NCI-H1105 treated with DMSO at 0.1 percent for 48 hours (cell line): ENCODE measurements at regions not wholly inside any gene's neighbourhood (a gene's known extent, or its start where the extent isn't known, plus 50 kb on each side); places are given as distances from the start of the nearest gene placed in this dataset.
A peak's percentile ranks its signal among the peaks of the same experiment; 100 is the strongest.
"Not testable (repeated sequence)": the region's sequence is repeated elsewhere in the genome, so short reads cannot be mapped to it uniquely, and the experiment has no call there.

Experiments
- DNase-seq: peaks from one replicate; lab custom pipeline; 2025; lab: John Stamatoyannopoulos, UW

DNA sequence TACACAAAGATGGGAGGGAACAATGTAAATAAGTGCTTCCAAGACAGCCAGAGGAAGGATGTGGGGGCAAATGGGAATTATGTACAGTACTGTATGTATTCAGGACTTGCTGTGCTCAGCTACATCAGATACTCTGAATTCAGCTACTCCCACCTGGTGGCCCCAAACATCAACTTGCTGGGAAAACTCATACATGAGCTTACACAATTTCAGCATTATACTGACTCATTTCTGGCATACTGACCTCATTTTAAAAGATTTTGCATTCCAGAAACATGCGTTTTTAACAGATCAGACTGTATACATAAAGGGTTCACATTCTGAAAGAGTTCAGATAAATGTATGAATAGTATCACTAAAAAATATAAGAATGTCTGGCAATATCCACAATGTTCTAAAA, 59.7 kb downstream of the GPX5 start:
- peak; percentile 2 for DNase-seq

DNA sequence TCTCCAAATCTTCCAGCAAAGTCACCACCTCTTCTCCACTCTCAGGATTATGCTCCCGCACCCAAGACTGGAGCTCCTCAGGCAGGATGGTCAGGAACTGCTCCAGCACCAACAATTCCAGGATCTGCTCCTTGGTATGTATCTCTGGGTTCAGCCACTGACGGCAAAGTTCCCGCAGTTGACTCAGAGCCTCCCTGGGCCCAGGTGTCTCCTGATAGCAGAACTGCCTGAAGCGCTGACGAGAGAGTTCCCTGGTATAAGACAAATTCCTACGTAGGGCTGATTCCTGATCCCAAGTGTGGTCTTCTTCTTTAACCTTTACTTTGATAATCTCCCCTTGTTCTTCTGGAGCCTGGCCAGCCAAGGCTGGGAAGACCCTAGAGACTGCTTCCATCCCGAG, 60.6 kb downstream of the GPX5 start:
- no peak for DNase-seq

DNA sequence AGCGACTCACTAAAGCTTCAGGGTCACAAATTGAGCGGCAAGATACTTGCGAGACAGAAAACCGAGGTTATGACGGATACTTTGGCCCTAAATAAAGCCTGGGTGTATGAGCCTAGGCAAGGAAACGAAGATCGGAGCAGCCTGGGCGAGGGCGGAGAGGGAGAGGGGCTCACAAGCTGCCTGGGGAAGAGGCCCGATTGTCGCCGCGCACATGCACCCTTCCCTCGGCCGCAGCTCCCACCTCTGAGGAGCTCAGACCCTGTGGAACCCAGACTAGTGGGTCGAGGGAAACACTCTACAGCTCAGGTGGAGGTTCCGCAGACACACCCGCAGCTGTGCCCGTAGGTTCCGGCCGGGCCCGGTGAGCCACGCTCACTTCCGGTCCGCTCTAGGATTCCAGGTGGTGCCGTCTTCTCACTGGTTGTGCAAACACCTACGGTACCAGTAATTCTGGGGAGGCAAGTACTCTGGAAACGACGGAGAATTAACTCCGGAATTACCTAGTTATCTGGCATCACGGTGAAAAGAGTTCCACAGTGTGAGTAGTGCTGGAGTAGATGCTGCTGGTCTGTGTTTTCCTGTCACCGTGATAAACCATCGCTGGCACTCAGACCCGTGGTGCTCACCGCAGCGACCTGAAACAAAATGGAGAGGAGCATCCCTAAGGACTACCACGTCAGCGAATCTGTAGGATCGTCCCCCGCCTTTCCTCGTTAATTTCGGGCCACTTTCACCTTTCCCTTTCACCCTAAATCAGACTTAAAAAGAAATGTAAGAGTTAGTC, 61.5 kb downstream of the GPX5 start:
- peak; percentile 94 for DNase-seq

DNA sequence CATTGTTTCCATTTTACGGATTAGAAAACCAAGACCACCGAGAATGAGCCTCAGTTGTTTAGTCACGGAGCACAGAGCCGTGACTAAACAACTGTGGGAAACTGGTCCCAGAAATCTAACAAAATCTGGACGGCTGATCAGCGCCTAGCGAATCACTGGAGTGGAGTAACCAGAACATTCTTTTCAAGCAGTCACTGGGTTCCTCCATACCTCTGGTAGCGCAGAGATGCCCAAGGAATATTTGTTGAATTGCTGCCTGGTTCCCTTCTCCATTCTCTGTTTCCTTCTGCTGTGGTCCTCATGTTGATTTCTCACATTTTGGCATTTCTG, 62.0 kb downstream of the GPX5 start:
- DNase-seq, result no peak

DNA sequence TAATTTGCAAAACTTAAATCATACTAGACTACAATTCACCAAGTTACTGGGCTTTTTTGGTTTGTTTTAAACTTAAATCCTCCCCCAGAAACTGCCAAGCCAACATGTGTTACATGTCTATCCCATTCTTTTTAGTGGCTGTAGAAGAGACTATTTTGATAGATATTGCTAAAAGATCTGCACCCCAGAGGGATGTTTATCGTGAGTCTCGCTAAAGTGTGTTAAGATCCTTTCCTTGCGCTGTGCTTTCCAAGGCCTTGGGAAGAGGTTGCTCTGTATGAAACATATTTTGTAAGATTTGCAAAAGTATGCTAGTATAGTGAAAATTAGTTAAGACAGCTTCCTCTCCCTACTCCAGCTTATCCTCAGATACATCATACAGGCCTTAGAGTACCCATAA, 63.0 kb downstream of the GPX5 start:
- DNase-seq, result no peak

DNA sequence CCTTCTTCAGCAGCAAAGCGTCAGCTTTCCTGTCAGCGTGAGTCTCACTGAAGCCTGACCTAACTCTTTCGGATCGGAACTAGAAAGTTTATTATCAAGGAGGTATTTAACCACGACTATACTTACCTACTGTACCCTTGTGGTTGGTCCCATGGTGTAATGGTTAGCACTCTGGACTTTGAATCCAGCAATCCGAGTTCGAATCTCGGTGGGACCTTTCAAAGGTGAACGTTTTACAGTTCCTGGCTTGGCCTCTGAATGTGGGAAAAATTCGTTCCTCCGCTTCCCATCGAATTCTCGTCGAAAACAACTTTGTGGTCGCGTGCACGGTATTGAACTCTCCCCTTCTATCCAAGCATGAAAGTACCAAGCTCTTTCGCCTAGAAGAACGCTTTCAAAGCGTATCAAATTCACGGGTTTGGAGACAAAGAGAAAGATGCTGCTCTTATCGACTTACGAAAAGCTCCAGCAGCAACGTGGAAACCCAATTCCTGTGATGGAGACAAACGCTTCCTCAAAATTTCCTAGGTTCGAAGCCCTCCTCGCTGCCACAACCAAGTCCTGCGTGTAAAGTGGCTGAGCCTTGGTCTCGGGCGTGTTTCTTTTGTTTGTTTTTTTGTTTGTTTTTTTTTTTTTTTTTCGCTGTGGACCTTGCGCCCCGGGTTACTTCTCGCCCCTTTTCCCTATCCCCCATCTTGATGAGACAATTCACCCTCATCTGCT, 63.7 kb downstream of the GPX5 start:
- peak; percentile 94 for DNase-seq

DNA sequence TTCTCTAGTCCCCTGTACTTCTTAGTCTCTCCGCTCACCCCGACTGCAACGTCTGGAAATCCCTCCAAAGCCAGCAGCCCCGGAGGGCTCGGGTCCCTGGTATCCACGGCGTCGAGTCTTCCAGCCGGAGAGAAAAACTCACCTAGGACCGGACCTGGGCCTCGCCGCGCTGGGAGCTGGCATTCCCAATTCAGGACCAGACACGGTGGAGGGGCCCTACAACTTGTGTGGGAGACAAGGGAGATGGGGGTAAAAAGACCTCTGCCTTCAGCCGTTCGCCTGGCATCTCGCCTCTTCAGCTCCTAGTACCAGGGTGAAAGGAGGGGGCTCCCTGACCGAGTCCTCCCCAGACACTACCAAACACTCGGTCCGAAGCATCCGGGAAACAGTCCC, 64.3 kb downstream of the GPX5 start:
- no peak for DNase-seq

DNA sequence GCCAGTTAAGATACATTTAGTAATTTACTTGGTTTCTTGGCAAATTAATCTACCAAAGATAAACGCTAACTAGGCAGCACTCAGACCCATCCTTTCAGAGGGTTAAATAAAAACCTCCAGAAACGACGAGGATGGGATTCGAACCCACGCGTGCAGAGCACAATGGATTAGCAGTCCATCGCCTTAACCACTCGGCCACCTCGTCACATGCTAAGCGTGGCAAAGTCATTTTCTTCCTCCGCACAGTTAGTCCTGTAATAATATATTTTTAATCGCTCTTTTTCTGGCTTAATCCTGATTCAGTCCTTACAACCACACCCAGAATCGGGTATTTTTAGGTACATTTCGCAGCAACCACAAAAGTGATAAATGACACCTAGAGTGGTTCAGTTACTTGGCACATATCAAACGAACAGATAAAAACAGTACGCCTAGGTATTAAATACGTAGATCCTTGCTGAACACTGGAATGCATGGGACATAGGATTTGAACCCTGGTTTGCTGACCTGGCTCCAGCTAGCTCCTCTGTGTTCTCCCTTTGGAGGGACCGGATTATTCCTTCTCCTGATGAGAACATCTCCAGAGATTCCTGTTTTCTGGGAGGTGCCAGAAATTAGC, 71.6 kb downstream of the GPX5 start:
- peak; percentile 80 for DNase-seq

DNA sequence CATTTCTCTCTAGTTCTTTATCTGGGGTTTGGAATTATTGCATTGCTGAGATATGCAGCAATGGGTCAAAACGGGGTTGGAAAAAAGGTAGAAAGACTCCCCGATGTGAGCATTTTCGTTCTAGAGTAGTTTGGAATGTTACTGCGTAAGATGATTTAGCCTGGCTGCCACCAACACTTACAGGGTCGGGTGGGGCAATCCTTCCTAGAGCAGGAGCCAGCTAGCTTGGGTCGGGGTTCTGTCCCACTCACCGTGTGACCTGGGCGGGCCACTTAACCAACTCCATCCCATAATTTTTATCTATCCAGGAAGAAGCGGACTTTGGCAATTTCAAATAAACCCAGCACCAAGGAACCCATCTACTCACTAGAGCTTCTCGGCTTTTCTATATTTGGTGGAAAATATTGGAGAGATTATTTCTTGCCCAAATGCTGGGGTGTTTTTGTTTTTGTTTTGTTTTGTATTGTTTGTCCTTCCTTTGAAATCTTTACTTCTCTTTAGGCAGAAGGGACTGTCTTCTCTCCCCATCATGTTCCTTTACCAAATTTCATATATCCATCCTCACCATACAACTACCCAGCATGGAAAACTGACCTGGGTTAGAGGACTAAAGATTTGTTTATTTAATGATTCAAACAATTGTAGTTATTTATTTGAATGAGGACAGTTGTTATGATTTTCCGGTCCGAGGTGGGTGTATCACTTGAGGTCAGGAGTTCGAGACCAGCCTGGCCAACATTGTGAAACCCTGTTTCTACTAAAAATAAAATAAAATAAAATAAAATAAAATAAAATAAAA, 72.4 kb downstream of the GPX5 start:
- DNase-seq, result peak; percentile 44

DNA sequence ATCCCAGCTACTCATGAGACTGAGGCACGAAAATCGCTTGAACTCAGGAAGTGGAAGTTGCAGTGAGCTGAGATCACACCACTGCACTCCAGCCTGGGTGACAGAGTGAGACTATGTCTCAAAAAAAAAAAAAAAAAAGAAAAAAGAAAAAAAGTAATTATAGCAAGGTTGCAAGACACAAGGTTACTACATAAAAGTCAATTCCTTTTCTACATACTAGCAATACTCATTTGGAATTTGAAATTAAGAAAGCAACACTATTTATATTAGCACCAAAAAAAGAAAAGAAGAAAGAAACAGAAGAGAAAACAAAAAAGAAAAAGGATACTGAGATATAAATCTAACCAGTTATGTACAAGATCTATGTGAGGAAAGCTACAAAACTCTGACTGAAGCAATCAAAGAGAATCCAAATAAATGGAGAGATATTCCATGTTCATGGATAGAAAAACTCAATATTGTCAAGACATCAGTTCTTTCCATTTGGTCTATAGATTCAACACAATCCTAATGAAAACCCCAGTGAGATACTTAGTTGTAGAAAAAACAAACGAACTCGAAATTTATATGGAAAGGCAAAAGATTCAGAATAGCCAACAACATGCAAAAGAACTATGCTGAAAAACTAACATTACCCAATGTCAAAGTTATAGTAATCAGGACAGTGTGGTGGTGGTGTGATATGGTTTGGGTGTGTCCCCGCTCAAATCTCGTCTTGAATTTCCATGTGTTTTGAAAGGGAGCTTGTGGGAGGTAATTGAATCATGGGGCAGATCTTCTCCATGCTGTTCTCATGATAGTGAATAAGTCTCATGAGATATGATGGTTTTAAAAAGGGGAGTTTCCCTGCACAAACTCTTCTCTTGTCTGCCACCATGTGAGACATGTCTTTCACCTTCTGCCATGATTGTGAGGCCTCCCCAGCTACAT, 73.3 kb downstream of the GPX5 start:
- no peak for DNase-seq

DNA sequence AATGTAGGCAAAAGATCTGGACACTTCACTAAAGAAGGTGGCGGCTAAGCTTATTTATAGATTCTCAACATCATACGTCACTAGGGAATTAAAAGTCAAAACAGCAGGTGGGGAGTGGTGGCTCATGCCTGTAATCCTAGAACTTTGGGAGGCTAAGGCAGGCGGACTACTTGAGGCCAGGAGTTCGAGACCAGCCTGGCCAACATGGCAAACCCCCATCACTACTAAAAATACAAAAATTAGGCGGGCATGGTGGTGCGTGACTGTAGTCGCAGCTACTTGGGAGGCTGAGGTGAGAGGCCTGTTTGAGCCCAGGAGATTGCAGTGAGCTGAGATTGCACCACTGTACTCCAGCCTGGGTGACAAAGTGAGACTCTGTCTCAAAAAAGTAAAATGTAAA, 74.6 kb downstream of the GPX5 start:
- no peak for DNase-seq

DNA sequence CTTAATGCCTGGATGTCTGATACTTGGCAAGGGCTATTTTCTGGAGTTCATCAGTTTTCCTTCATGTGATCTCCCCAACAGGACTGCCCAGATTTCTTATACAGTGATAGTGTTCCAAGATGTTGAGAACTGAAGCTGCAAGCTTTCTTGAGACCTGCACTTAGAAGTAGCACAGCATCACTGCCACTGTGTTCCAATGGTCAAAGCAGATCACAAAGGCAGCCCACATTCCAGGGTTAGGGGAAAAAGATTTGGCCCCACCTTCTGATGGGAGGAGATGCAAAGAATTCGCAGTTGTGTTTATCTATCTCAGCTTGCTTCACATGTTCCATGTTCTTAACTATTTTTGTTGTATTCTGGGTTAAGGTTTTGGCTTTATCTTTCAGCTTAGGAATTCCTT, 78.2 kb downstream of the GPX5 start:
- no peak for DNase-seq

DNA sequence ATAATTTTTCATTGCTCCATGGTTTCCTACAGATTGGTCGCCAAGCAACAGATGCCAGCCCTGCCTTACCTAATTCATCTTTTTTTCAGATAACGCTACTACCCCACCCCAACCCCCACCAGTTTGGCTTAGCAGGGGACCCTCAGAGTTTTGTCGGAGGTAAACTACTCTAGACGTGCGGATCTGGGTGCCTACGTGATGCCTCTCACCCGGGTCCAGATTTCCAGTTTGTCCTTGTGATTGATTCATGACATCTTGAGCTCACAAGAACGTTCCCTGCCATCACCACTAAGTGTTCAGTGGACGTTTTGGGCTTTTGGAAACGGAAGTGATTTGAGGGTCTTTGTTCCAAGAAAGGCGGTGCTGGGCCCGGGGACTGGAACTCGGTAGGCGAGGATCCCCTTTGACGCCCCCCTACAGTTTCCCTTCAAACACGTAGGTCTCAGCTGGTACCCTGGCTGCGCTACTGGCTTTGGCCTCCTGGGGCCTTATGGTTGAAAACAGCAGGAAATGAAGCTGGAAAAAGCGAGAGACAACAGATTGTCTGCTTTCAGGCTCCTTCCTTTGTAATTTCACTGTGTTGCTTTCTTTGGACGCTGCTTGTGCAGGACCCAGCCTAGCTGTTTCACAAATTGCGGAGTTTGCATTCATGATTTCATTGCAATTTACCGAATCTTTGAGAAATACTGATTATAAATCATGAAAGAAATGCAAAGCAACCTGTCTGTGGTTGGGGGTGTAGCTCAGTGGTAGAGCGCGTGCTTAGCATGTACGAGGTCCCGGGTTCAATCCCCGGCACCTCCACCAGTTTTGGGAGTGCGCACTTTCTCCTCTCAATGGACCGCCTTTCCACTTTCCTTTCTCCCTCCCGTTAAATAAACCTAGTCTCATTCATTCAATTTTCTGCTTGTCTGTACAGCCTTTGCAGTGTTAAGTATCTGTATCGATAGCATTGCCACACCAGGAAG, 81.0 kb downstream of the GPX5 start:
- DNase-seq, result peak; percentile 96

DNA sequence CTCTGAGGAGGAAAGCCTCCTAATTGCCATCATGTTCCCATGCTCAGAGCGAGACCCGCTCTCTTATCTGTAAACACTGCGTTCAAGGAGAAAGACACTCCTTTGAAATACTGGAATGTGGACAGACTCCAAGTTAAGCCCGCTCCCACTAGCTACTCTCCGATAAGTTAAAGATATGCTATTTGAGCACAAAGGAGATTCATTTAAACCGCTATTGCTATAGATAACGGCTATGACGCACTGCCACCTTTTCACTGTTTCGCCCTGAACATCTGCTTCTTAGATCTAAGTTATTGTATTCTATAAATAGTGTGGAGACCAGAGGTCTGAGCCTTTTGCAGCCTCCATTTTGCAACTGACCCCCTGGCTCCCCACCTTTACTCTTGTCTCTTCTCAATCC, 82.3 kb downstream of the GPX5 start:
- no peak for DNase-seq

DNA sequence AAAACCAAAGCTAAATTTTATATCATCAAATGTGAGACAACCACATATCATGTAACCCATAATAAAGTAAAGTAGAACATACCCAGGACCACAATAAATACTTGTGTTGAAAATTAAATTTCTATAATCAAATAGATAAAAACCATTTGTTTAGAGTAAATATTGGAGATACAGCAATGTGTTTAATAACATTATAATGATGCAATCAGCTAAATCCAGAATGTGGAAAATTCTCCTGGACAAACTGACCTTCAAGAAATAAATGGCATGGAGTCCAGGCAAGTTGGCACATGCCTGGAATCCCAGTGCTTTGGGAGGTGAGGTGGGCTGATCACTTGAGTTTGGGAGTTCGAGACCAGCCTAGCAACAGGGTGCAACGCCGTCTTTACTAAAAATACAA, 84.0 kb downstream of the GPX5 start:
- DNase-seq, result no peak

DNA sequence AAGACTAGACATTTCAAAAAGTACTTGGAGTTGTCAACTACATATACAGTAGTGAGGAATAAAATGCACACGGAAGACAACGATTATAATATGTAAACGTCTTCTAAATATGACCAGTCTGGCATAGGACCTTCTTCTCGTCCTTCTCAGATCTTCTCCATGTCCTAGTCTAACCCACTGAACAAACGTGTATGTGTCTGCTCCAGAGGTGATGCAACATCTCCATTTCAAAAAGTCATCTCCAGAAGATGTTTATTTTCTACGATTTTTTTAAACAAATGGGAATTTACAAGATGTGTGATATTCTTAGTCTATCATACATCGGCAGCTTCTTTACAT, 89.9 kb downstream of the GPX5 start:
- DNase-seq, result no peak

DNA sequence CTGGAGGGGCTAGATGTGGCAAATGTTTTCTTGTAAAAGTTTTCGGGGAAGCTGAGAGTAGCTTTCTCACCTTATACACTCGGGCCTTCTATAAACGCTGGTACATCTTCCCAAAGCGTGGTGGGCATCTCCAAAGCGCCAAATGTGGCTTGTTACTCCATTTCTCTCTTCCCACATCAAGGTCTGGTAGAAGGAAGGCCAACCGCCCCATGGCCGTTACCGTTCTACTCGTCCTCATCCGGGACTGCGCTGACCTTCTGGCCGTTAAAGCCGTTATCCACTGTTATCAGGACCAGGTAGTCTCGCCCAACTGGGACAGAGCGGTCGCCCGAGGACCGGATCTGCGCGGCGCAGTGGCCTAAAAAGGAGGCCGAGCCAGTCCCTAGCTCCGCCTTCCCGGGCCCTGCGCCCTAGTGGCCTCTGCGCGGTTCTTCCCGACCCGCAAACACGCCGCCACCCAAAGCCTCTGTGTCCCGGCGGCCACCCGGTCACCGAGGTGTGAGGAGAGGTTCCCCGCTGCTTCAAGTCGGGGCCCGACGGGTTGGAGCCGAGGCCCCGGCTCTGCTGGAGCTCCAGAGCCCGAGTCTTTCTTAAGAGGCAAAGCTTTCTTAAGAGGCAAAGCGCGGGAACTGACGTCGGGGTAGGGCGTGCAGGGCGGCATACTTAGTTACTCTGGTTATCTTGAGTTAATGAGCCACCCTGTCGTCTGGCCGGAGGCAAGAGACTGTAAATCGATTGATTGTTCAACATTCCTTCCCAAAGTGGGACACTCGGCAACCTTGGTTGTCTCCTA, 90.5 kb downstream of the GPX5 start:
- no peak for DNase-seq

DNA sequence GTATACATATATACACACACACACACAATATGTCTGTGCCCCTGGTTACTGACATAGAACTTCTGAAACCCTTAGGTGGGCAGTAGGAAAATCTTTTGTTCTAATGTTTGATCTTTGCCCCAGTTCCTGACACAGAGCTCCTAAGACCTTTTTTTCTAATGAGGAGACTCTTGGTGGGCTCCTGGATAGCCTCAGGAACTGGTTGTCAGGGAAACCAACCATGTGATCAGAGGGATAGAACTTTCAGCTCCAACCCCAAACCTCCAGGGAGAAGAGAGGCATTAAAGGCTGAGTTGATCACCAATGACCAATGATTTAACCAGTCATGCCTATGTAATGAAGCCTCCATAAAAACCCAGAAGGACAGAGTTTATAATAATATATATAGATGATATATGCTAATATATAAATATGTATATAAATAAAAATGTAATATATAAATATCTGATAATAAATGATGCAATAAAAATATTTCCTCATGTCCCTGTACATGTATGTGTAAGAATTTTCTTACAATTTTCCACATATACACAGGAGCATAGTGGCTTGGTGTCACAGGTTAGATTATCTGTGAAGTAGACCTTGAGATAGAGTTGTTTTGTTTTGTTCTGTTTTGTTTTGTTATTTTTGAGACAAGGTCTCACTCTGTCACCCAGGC, 93.3 kb downstream of the GPX5 start:
- no peak for DNase-seq

DNA sequence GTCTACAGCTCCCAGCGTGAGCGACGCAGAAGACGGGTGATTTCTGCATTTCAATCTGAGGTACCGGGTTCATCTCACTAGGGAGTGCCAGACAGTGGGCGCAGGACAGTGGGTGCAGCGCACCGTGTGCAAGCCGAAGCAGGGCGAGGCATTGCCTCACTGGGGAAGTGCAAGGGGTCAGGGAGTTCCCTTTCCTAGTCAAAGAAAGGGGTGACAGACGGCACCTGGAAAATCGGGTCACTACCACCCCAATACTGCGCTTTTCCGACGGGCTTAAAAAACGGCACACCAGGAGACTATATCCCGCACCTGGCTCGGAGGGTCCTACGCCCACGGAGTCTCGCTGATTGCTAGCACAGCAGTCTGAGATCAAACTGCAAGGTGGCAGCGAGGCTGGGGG, 95.6 kb downstream of the GPX5 start:
- DNase-seq, result not testable (repeated sequence)
